ENCODE measurements at regions not wholly inside any gene's neighbourhood (a gene's known extent, or its start where the extent isn't known, plus 50 kb on each side); places are given as distances from the start of the nearest gene placed in this dataset.

GRCh38 chr3:20302766-20303165 is 116.8 kb upstream of the SGO1 start:
- H3K4me3 ChIP-seq (ENCODE audit: extremely low read depth in 1 of 4, insufficient read depth in 2 of 4, low read depth in 3 of 4, low read length in 4 of 4) = no peak overlapping the region
- DNase-seq (ENCODE audit: low read depth in 1 of 2, low spot score in 2 of 2) (no peak), FAIRE-seq (no peak)
- no peak overlapping the region for H4K91ac ChIP-seq (replicated peaks; ENCODE audit: insufficient read length, low read length)
- H4K8ac ChIP-seq (ENCODE audit: extremely low read depth, insufficient read depth, low read length) = no peak overlapping the region
- H3K27ac ChIP-seq (ENCODE audit: low read depth, low read length) = no peak overlapping the region
- H3K27me3 ChIP-seq (replicated peaks in 1 of 4; ENCODE audit: control insufficient read depth in 3 of 4, extremely low read depth in 1 of 4, insufficient read depth in 3 of 4, low read length in 3 of 4) = no peaks in the 10 kb centered on the region
- H2BK15ac ChIP-seq (ENCODE audit: low read length) = no peak overlapping the region
- no peak overlapping the region for H2BK5ac ChIP-seq (ENCODE audit: low read depth, low read length)
- no peak overlapping the region for H4K5ac ChIP-seq (ENCODE audit: insufficient read length, low read depth, low read length)
- H3K23ac ChIP-seq (ENCODE audit: insufficient read length) = no peak overlapping the region
- H3K36me3 ChIP-seq (ENCODE audit: control insufficient read depth in 2 of 4, insufficient read depth in 4 of 4, low read length in 3 of 4) = no peaks in the 10 kb centered on the region
- H3K79me1 ChIP-seq (ENCODE audit: low read depth, low read length) = no peaks in the 10 kb centered on the region
- CTCF ChIA-PET (ENCODE audit: partially characterized antibody) = no interaction called here
- no peak overlapping the region for H2AFZ ChIP-seq (ENCODE audit: low read length)
- WGBS, 2 experiments (ENCODE audit: extremely low coverage in 1 of 2, insufficient coverage in 1 of 2, insufficient read length in 1 of 2, insufficient replicate concordance in 2 of 2, low coverage in 1 of 2, low lambda C conversion rate in 2 of 2, missing lambda C conversion rate in 1 of 2) = 79% methylated on average over 7 of the region's 7 CpGs; no CpG with 5 or more reads in 1 of the 2 experiments
- H3K23me2 ChIP-seq (ENCODE audit: low read depth, low read length) = no peaks in the 10 kb centered on the region
- no peak overlapping the region for H2BK12ac ChIP-seq (ENCODE audit: low read depth, low read length)
- H2AK5ac ChIP-seq (ENCODE audit: low read depth, low read length) = no peak overlapping the region
- no peak overlapping the region for H3K9ac ChIP-seq (replicated peaks in 1 of 4; ENCODE audit: extremely low read depth in 1 of 4, low read depth in 3 of 4, low read length in 3 of 4)
- no peak overlapping the region for H3K56ac ChIP-seq (replicated peaks; ENCODE audit: insufficient read length, low read depth, low read length)
- POLR2A ChIA-PET (ENCODE audit: partially characterized antibody) = no interaction called here
- H3K79me2 ChIP-seq (ENCODE audit: control insufficient read depth in 1 of 2, insufficient read depth in 2 of 2, low read length in 2 of 2) = no peaks in the 10 kb centered on the region
- H3K14ac ChIP-seq (ENCODE audit: insufficient read length) = no peak overlapping the region
- H3K4ac ChIP-seq (replicated peaks; ENCODE audit: insufficient read length, low read depth, low read length) = no peak overlapping the region
- no peak overlapping the region for H2BK120ac ChIP-seq (replicated peaks; ENCODE audit: low read depth, low read length)
- H2BK20ac ChIP-seq (ENCODE audit: low read length) = no peak overlapping the region
- no peaks in the 10 kb centered on the region for H3K9me3 ChIP-seq (ENCODE audit: insufficient read depth in 2 of 2, low read depth in 1 of 2, low read length in 1 of 2)
- no peak overlapping the region for H3K18ac ChIP-seq (ENCODE audit: extremely low read depth, low read length)
- H3K4me2 ChIP-seq (ENCODE audit: insufficient read depth in 1 of 2, low read depth in 2 of 2, low read length in 2 of 2) = no peak overlapping the region
- no peaks in the 10 kb centered on the region for H4K20me1 ChIP-seq (replicated peaks in 1 of 2; ENCODE audit: control insufficient read depth in 1 of 2, insufficient read depth in 2 of 2, low read length in 2 of 2)
- H3K4me1 ChIP-seq (replicated peaks in 1 of 4; ENCODE audit: control insufficient read depth in 3 of 4, insufficient read depth in 4 of 4, low read length in 3 of 4) = no peaks in the 10 kb centered on the region
- no peak for TF ChIP-seq ZNF274 (IDR thresholded peaks at IDR 0.05; ENCODE audit: borderline replicate concordance, extremely low read depth, low read length)
- TF ChIP-seq TAF7 (optimal IDR thresholded peaks at IDR 0.05; ENCODE audit: borderline replicate concordance, low read depth, low read length) = no peak
- no peak for TF ChIP-seq SRF (IDR thresholded peaks at IDR 0.05; ENCODE audit: low read depth, low read length)
